Right ventricle myocardium superior (tissue), 1 donor: ENCODE measurements at regions not wholly inside any gene's neighbourhood (a gene's known extent, or its start where the extent isn't known, plus 50 kb on each side); places are given as distances from the start of the nearest gene placed in this dataset.

Experiments used
- ATAC-seq: fragments of 200-7000 bp; cut with Tn5 transposase; one replicate; pipeline ENCODE4 v1.9.1; 2020; ENCODE audit warnings: mild to moderate bottlenecking; ENCODE audit not compliant: poor library complexity
- DNase-seq: peaks from one replicate; pipeline ENCODE4 v3.0.0-alpha.2; 2020
- intact Hi-C: fragments of 100-400 bp; cut with DNase I; formaldehyde crosslinking; loops from one replicate; pipeline ENCODE4 v1.11.2; 2022
- donor health status: DM: no; HTN: yes; CAD: no; lungs with severe emphysema.

DNA sequence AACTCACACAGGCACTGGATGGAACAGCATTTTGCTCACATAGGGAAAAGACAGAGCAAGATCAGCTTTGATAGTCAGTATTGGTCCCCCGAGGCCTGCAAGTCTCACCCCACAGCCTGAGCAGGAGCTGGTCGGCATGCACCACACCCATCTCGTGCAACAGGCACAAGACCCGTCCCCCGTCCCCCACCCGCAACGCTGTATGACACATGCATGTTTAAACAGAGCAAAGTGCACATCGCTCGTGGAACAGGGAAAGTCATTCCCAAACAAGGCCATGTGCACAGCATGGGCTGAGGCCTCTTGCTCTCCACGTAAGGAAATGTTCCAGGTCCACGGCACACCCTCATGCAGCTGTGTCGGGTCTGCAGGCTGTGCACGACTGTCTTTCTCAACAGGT lies 527.2 kb downstream of the ACTR3B start:
- DNase-seq, result no peak
- intact Hi-C loops, result no loop called here
- ATAC-seq, result no peak

DNA sequence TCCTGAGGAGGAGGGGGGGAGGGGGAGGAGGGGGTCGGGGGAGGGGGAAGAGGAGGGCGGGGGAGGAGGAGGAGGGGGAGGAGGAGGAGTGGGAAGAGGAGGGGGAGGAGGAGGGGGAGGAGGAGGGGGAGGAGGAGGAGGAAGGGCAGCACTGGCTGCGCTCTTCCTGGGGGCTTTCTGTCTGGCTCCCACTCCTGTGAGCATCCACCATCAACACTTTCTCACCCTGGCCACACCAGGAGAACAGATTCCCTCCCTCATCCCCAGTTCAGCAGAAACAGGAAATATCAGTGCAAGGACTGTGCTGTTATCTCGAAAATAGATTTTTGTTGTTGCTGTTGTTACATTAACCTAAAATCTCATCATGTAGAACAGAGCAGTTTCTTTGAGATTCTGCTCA lies 530.5 kb downstream of the ACTR3B start:
- no peak for DNase-seq
- ATAC-seq, result no peak
- intact Hi-C loops, result no loop called here

DNA sequence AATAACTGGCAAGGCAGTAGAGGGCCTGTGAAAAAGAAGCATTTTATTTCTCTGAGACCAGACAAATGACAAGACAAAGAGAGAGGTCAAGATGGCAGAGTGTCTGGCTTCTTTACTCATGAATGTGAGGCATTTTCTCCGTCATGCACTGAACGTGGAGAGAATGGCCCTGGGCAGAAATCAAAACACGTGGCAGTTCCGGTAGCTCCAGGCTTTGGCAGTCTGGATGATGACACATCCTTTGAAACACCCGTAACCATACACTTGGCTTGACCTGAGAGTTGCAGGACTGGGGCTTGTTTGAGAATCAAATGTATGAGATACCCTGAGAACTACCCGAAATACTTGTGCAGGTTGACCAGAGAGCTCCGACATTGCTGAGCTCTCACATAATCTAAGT lies 537.6 kb downstream of the ACTR3B start:
- ATAC-seq (no peak), DNase-seq (no peak)
- intact Hi-C loops, result no loop called here

DNA sequence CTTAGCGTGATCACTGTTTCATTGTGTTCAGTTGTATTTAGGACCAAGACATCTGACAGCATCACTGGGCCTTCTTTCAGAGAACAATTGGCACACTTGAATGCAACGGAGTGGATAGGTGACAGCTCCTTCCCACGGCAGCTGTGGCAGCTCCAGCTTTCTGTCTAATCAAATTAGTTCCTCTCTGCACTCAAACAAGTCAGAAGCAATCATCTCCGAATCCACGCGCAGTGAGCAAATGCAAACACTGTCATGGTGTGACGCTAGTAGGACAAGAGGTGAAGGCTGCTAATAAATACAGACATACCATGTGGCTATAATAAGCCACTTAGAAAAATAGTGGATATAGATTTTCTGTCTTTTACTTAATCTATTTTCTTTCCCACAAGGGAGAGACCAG lies 542.4 kb downstream of the ACTR3B start:
- DNase-seq (no peak), ATAC-seq (no peak)
- intact Hi-C loops, result no loop called here

DNA sequence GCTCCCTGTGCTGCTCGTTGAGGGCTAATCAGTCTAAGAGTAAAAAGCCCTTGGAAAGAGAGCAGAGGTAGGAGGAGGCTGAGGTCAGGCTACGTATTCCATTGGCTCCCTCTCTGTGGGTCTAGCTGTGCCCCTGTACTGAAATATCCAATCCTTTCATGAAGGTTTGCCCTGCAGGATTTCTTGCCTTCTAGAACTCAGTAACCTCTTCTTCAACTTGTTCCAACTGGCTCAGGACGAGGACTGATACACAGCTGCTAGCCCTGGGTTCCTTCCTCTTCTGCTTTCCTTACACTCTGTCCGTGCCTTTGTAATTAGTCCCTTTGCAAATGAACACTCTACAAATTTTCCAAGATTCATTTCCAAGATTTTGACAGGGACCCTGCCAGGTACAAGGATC lies 560.5 kb downstream of the ACTR3B start:
- intact Hi-C loops, result no loop called here
- no peak for DNase-seq
- no peak for ATAC-seq

DNA sequence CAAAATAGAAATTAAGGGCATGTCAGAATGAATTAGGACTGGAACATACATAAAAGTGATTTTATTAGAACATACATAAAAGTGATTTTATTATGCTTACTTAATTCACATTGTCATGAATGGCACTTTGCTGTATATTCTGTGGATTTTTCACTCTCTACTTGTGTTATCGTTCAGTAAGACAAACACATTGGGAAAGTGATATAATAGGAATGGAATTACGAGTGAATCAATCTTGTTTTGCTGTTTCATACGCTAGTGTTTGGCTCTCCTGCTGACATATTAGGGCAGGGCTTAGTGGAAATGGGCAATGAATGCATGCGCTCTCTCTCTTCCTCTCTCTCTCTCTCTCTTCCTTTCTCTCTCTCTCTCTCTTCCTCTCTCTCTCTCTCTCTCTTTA lies 561.1 kb downstream of the ACTR3B start:
- no peak for ATAC-seq
- intact Hi-C loops, result no loop called here

DNA sequence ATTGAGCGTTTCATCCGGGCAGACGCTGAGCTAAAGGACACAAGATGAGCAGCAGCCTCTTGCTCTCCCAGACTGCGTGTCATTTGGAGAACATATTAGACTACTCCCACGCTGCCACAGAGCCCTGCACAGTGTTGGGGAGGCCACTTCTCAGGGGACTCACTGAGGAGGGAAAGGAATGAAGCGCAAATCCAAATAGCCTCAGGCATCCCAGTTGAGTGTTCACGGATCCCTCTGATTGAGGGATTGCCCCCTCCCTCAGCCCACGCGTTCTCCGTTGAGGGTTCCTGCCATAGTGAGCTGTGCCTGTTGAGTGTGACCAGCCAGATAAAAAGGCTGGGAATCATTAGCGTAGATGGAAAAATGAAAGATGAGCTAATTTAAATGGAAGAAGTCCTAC lies 563.4 kb downstream of the ACTR3B start:
- DNase-seq (no peak), ATAC-seq (no peak)
- intact Hi-C loops, result no loop called here

More for the DNA sequence above, 561.1 kb downstream of the ACTR3B start:
- DNase-seq, result no peak

DNA sequence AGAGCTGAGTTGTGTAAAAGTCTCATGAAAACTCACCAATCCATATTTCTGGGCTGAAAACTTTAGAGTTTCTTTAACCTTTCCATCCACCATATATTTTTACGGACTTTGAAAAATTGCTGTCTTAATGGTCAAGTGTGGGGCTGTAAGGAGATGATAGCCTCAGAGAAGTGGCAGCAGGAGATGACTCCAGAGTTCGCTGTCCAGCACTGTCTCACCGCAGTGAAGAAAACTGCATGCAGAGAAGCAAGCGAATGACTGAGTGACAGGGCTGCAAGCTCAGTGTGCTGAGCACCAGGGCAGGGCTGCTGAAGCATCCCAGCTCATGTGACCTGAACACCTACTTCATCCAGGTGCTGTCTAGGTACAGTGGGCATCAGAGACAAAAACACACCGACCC lies 564.5 kb downstream of the ACTR3B start:
- ATAC-seq (no peak), DNase-seq (no peak)
- intact Hi-C loops, result no loop called here

DNA sequence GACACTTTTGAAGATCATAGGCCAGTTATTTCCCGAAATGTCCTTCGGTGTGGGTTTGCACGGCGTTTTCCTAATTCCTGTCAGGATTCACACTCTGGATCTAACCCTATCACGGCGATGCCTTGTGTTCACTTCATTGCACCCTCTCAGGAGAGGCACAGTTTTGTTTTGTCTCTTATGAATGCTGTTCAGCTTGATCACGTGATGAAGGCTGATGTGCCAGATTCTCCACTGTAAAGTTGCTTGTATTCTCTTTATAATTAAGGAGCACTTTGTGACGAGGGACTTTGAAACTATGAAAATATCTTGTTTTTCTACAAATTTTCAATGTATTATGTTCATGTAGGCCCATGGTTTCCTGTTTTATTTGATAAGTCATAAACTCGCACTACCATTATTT lies 568.1 kb downstream of the ACTR3B start:
- intact Hi-C loops, result no loop called here
- ATAC-seq (no peak), DNase-seq (no peak)

DNA sequence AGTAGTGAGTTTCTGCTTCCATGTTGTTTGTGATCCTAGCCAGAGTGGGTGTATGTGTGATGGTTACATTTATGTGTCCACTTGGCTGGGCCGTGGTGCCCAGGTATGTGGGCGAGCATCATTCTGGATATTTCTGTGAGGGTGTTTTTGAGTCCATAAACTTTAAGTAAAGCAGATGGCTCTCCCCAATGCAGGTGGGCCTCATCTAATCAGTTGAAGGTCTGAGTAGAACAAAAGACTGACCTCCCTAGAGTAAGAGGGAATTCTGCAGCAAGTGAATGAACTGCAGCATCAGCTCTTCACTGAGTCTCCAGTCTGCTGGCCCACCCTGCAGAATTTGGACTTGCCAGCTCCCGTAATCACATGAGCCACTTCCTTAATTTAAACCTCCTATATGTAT lies 571.9 kb downstream of the ACTR3B start:
- intact Hi-C loops, result no loop called here
- ATAC-seq (no peak), DNase-seq (no peak)

DNA sequence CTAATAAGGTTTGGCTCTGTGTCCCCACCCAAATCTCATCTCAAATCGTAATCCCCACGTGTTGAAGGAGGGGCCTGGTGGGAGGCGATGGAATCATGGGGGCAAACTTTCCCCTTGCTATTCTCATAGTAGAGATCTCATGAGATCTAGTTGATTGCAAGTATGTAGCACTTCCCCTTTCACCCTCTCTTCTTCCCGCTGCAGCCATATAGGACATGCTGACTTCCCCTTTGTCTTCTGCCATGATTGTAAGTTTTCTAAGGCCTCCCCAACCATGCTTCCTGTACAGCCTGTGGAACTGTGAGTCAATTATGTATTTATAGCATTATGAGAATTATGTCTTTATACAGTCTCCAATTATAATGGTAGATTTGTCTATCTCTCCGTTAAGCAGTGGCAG lies 594.5 kb downstream of the ACTR3B start:
- no peak for ATAC-seq
- intact Hi-C loops, result no loop called here
- DNase-seq, result no peak

DNA sequence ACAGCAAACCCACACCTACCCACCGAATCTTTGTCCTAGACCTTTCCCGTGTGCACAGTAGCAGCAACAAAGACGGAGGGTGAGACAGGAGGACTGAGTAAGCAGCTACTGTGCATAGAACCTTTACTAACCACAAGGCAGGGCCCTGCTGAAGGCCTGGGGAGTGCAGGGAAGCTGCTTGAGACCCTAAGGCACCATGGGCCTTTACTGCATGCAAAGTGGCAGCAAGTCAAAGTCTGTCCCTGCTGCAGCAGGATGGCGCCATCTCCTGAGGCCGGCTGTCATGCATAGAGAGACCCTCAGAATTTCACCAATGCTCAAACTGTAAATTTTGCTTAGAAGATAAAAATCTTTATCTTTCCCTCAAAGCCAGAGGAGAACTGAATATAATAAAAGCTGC lies 610.5 kb downstream of the ACTR3B start:
- ATAC-seq, result no peak
- DNase-seq, result no peak
- intact Hi-C loops, result no loop called here

DNA sequence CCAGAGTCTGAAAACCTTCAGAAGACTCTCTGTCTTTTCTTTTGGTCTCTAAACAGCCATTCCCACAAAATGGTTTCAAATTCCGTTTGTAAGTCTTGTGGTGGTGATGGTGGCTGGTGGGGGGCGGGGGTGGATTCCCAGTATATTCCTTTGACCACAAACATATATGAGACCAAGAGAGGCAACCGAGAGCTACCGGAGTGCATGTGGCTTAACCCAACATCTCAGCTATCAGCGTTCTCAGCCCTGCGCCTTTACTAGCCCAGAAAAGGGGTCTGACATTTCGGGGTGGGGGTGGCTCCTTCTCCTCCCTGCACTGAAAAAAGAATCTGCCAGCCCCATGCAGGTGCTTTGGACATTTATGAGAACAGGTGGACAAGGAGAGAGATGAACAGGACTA lies 621.1 kb downstream of the ACTR3B start:
- DNase-seq, result no peak

DNA sequence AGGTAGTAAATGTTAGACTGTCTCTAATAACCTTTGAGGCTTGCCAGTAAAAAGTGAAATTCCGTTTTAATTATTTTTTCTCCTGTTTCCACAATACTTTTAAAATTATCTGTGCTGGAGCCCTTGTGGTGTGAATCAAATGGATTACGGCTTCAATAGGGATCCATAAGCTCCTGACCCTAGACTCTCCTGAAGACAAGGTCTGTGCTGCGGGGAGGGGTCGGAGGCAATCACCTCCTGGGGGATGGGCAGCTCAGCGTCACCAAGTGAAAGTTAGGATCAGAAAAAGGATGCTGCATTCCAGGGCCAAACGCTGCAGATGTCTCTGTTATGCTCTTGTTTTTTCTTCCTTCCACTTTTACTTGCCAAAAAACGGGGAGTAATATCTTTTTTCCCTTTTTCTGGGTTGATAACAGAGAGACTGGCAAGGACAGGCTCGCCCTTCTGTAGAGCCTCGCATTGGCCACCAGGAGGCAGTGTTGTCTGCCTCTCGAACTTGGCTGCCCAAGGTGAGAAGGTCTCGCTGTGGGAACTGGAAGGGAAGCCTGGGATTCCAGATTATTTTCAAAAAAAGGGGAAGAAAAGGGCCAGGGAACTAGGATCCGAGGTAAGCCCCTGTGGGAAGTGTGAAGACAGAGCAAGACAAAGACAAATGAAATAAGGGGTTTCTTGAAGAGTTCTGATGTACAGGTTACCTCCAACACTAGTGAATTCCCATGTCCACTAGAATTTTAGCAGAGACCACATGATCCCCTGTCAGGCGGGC lies 621.9 kb downstream of the ACTR3B start:
- intact Hi-C loops, result loop anchor here (5.0 kb wide), 1 partner anchor 301 kb away; no protein-coding TSS in a partner anchor
- DNase-seq (peak; percentile 42), ATAC-seq (peak; percentile 86)

More for the DNA sequence above, 621.1 kb downstream of the ACTR3B start:
- no peak for ATAC-seq
- intact Hi-C loops, result loop anchor here (5.0 kb wide), 1 partner anchor 302 kb away; no protein-coding TSS in a partner anchor

DNA sequence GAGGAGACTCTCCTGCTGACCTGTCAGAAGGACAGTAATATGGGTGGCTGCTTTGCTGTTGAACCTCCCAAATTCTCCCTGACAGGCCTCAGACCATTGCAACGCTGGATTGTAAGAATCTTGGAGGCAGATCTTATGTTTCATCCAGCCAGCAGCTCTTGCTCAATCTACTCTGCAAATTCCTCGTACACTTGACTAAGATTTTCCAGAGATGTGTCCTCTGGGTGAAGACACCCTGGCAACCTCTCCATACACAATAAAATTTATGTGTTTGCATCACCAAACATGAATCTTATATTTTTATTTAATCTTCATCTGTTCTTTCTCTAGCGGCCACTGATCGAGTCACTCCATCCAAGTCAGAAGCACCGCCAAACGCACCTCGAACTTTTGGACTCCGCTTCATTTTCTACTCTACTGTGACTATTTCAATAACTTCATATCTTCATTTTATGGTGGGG lies 623.1 kb downstream of the ACTR3B start:
- ATAC-seq (peak; percentile 72), DNase-seq (no peak)
- intact Hi-C loops, result loop anchor here (5.0 kb wide), 1 partner anchor 300 kb away; no protein-coding TSS in a partner anchor

DNA sequence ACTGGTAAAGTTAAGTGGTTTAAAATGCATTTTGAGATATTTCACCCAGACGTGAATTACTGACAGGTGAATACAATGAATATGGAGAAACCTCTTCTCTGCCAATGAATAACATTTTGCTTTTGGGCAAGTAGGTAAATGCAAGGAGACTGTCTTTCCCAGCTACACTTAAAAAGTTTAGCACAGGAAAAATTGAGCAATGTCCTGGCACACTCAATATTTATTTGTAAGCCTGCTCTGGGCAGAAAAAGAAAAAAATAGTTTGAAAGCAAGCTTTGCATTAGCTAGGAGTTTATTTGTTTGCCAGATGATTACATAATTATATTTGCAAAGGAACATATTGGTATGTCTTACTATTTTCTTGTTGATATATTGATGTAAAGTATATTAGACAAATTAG lies 624.2 kb downstream of the ACTR3B start:
- ATAC-seq (no peak), DNase-seq (no peak)
- intact Hi-C loops, result loop anchor here (5.0 kb wide), 1 partner anchor 299 kb away; no protein-coding TSS in a partner anchor

DNA sequence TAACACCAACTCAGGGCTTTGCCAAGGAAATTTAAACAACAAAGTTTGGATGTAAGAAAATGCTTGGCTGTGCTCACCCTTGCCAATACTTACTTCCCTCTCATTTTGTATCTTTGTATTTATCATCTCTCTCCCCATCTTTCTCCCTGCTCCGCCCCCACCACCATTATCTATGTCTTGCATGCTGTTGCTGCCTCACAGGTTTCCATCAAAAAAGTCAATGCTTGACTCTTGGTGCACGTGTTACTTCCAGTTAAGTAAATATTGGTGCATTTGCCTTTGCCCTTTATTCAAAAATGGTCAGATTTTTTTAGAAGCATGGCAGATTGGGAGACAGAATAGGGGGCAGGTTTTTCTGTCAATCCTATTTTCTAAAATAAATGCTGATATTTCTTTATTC lies 626.0 kb downstream of the ACTR3B start:
- intact Hi-C loops, result no loop called here
- ATAC-seq (no peak), DNase-seq (no peak)

DNA sequence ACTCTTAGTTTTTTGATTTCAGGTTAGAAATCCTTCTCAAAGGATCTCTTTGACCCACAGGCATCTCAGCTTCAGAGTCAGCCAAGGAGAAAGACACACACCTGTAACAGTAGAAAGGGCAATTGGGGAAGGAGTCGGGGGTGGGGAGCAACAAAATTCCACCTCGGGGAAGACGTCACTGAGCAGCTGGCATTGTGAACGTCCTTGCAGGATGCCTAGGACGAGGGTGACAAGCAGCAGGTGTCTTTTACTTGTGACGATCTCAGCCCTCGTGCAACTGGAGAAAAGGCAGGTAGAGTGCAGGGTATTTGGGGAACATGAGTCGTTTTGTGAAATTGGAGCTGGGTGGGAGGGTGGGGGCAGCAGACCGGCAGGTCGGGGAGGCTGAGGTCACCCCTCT lies 627.0 kb downstream of the ACTR3B start:
- intact Hi-C loops, result no loop called here
- DNase-seq (no peak), ATAC-seq (no peak)

DNA sequence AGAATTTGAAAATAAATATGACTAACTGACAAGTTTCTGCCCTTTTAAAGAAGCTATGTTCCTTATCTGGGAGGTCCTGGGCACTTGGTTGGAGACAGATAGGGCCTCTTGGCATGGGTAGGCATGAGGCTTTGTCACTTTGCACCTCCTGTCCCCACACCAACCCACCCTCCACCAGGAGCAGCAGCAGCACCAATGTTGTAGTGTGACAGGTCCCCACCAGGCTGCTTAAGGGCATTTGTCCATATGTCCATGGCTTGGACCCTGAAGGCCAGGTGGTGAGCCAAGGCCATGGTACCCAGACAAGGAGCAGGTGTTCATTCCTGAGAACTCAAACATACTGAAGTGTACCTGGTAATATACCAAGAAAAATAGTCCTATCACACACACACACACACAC lies 629.1 kb downstream of the ACTR3B start:
- ATAC-seq, result no peak
- no peak for DNase-seq
- intact Hi-C loops, result no loop called here

DNA sequence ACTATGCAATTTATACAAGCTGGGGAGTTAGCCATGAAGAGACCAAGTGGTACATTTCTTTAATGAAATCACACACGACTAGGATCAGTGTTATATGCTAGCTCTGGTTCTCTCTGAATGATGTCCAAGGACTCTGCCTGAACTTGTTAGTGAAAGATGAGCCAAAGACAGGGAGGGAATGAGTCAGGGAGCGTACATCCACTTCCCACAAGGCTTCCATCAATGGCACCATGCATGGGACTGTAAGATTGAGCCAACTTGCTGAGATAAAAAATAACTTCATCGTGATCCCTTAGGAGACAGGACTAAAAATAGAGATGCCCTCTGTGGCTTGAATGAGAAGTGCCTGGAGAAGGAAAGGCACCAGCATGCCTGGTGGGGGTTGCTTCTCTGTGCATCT lies 629.7 kb downstream of the ACTR3B start:
- intact Hi-C loops, result no loop called here
- DNase-seq (no peak), ATAC-seq (peak; percentile 89)

DNA sequence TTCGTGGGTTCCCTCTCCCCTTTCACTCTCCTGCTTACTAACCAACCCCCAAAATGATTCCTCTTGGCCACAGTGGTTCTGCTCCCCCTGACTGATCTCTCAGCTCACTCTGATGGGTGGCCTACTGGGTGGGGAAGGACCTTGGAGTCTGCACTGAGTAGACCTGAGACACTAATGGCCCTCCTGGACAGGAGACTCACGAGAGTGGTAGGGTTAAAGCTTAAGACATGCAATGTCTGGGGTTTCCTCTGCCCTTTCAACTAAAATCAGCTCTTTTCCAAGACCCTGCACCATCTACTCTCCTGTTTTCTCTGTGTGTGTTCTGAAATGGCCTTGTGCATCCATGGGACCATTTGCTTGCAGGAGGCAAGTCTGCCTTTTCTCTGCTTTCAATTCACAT lies 631.4 kb downstream of the ACTR3B start:
- intact Hi-C loops, result no loop called here
- DNase-seq (no peak), ATAC-seq (no peak)
